Stimulated activated CD4-positive, alpha-beta T cell treated with anti-CD3 and anti-CD28 coated beads, Interleukin-4, amount 100 ng/mL, for 24 hours (primary cell): ENCODE measurements at regions not wholly inside any gene's neighbourhood (a gene's known extent, or its start where the extent isn't known, plus 50 kb on each side); places are given as distances from the start of the nearest gene placed in this dataset.

ENCODE experiments used
- DNase-seq: peaks from one replicate; pipeline ENCODE4 v3.0.0-alpha.2; 2020

- no peak for DNase-seq
Measured at GRCh38 chr5:3654515-3654914, 58.9 kb downstream of the IRX1 start.

DNA sequence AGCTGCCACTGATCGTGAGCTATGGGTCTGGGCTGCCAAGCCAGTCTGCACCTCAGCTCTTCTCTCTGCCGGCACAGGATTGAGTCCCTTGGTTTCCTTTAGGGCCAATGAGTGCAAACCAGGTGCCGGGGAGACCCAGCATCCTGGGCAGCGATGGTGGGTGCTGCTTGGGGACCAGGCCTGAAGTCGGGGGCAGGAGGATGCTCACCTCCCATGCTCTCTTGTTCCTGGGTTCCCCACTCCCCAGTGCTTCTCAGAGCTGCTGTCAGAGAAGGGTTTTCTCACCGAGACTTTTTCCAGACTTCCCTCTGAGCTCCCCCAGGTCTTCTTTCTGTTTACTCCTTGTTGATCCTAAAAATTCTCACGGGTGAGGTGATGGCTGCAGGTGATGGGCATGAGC lies 61.2 kb downstream of the IRX1 start:
- no peak for DNase-seq

DNA sequence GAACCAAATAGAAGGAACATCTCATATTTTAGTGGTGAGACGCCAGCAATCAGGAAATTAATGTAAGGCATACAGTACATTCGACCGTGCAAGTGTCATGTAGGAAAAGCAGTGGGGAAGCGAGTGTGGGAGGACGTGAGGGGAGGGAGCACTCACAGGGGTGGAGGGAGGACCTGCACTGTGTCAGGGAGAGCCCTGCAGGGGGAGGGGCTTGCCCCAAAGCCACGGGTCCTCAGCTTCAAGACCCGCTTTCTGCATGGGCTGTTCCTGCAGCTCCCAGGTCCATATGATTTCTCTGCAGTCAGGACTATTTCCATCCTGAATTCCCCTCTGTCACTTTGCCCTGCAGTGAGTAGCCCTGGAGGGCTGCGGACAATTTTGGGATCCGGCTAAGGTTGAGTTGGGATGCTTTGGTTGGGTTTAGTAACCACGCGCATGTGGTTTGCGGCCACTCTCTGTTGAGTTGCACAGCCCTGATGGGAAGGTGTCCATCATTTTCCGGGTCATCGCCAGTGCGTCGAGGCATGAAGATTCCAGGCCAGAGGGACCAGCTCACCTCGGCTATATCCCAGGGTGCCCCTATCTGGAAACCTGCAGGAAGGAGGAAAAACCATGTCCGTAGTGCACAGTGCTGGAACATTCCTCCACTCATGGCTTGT lies 61.9 kb downstream of the IRX1 start:
- DNase-seq, result no peak

DNA sequence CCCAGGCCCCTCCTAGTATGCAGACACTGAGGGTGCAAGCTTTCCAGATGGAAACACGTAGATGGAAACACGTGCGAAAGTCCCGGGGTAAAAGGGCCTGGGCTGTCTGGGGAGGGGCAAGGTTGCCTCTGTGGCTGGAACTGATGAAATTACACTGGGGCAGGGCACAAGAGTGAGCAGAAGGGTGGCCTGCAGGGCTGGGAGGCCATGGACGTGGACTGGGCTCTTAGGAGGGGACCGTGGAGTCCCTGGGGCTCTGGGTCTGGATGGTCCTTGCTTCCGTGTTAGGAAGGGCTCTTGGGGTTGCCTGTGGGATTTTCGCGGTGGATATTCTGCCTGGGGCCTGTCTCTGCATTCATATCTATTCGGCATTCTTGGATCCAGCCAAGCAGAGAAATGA lies 63.3 kb downstream of the IRX1 start:
- DNase-seq, result no peak

GRCh38 chr5:3659907-3660306 lies 64.3 kb downstream of the IRX1 start:
- no peak for DNase-seq

- no peak for DNase-seq
Measured at GRCh38 chr5:3660630-3661029, 65.0 kb downstream of the IRX1 start.

DNA sequence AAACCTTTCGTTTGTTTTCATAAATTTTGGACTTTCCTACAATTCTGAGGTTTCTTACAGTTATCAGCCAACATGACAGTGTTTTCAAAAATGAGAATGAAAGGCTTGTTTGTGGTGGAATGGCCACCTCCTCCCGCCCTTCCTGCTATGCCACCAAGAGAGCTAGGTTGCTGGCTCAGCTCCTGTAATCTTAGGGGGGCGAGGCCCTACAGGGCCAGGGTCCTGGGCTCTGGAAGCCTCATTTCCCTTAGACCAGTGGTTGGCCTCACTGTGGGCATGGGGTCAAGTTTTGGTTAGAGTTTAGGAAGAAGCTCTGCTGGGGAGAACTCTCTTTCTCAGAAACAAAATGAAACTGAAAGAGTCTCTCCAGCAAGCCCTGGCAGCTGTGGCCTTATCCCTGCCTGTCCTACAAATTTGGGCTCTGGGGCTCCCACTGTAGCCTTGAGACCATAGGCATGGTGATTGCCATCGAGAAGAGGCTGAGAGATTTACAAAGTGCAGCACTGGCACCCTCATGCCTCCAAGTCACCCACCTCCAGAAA lies 66.2 kb downstream of the IRX1 start:
- no peak for DNase-seq

- no peak for DNase-seq
Measured at GRCh38 chr5:3662344-3662743, 66.7 kb downstream of the IRX1 start.

DNA sequence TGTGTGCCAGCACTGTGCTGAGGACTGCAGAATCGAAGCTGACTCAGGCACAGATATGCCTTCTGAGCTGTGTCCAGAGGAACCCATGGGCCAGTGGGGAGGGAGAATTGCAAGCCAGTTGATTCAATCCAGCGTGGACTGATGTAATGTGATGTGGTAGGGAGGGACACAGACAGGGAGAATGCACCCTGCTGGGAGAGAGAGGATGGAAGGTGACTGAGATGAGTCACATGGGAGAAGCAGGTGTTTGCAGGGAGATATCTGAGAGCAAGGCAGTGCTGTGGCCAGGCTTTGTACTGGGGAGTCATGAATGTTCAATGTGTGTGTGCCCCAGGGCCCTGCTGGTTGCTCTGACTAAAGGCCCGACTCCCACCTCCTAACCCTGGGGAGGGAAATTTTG lies 75.7 kb downstream of the IRX1 start:
- no peak for DNase-seq

DNA sequence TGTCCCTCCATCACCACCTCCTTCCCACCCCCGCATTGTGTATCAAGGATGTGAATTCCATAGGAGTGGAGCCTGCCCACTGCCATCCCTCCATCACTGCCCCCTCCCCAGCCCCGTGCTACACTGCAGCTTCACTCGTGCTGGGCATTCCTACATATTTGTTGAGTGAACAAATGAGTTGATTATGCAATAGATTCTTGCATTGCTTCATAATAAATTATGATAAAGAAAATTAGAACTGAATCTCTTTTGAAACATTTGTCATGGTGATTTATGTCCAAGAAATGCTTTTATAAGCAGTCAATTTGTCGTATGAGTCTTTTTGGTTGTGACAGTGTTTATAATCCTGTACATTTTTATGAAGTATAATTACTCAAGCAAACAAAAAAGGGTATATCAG lies 83.2 kb downstream of the IRX1 start:
- no peak for DNase-seq

GRCh38 chr5:3680821-3681220 lies 85.2 kb downstream of the IRX1 start:
- DNase-seq, result no peak

GRCh38 chr5:3684118-3684517 lies 88.5 kb downstream of the IRX1 start:
- DNase-seq, result no peak

GRCh38 chr5:3684771-3685354 lies 89.2 kb downstream of the IRX1 start:
- no peak for DNase-seq

GRCh38 chr5:3694819-3695218 lies 99.2 kb downstream of the IRX1 start:
- no peak for DNase-seq

DNA sequence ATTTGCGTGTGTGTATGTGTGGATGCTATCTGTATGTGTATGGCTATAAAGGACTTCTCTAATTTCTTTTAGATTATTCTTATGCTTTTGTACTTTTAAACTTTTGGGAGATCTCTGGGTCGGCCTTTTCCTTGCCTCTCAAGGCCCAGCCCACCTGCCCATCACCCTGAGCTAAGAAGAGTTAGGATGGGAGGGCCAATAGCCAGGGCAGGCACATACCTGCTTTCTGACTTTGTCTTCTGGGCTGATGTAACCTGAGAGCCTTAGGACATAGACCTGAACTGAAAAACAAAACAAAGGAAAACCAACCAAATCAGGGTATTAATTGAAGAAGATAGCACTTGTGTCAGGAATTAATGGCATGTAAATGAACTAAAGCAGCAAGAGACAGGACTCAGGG lies 100.2 kb downstream of the IRX1 start:
- no peak for DNase-seq

GRCh38 chr5:3698412-3698811 lies 102.8 kb downstream of the IRX1 start:
- DNase-seq, result no peak

GRCh38 chr5:3701694-3702093 lies 106.1 kb downstream of the IRX1 start:
- no peak for DNase-seq

DNA sequence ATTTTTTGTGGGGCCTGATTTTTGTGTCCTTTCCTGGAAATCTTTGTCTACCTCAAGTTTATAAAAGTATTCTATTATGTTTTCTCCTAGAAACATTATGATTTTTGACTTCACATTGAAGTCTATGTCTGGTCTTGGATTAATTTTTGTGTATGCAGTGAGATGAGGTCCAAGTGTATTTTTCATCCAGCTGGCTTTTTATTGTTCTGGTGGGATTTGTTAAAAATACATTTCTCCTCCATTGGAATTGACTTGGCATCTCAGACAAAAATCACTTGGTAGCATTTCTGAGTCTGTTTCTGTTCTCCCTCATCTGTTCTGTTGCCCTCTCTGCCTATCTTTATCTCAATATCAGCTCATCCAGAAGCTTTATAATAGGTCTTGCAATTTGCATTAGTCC lies 109.0 kb downstream of the IRX1 start:
- DNase-seq, result no peak

DNA sequence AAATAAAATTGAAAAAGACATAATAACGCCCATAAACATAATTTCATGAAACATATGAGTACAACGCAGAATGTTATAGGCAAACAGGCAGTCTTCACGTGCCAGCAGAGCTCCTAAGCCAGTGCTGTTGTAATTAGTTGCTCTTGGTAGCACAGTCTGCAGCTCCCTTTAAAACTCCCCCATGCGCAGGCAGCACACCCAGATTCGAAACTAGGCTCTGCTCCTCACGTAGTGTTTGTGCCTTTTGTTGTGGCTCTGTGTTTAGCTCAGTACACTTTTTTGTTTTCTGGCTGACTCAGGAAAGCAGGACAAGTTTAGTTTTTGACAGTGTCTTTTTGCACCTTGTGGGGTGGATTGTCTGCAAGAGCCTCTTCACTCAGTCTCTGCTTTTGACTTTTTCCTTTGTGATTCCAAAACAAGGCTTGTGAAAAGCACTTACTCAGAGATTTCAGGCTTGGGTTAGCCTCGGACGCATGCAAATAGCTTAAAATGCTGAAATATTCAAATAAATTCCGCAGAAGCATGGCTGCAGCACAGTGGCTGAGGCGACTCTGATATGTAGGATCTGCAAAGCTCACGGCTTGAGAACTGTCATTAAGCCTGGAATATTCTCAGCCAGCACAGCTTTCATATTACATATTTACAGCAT lies 113.6 kb downstream of the IRX1 start:
- no peak for DNase-seq

GRCh38 chr5:3709717-3710348 lies 114.2 kb downstream of the IRX1 start:
- no peak for DNase-seq

DNA sequence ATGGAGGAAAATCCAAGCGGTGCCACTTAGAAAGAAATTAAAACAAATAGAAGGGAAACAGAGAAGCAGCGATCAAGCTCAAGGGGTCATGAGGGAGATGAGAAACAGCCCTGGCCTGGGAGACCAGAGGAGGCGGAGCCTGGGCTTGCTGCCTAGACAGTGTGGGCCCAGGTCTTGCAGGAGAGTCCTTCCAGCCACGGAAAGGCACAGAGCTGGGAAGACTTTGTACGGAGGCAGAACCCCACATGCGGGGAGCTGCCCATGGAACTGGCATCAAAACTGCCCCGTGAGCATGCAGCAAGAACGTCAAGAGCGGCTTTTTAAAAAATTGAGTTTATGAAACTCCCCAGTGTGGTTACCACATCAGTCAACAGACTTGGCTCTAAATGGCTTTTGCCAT lies 119.4 kb downstream of the IRX1 start:
- no peak for DNase-seq

- no peak for DNase-seq
Measured at GRCh38 chr5:3729631-3730030, 134.0 kb downstream of the IRX1 start.

DNA sequence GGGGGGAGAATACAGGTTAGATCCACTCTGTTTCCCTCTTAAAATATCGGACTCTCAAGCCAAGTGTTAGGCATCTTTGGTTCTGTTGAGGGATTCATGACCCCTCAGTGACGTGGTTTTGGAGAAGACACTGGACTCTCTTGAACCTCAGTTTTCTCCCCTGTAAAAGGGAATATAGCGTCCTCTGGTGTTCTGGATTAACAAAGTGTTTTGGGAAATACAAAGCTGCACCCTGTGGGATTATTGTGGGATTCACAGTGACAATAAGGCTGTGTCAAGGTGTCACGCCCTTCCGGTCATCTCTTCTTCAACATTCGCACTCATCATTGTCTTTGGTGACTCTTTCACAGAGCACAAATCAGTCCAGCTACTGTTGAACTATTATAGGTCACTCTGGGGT lies 139.0 kb downstream of the IRX1 start:
- no peak for DNase-seq

DNA sequence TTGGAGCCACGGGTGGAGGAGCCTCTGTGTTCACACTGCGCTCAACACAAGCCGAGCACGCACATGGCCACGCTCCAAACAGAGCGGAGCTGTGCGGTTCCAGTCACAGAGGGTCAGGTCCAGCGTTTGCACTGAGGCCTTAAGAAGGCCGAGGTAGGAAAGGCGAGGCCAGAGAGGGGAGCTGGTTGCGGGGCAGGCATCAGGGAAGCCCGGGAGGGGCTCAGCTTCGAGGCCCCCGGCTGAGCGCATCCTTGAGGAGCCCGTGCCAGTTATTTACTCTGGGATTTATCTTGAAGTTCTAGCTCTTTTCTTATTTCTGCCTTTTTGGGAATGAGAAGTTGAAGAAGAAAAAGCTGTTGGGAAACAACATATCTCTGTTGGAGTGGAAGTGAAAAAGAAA lies 140.8 kb downstream of the IRX1 start:
- no peak for DNase-seq
